Tibial artery (tissue), 4 donors: ENCODE measurements at regions not wholly inside any gene's neighbourhood (a gene's known extent, or its start where the extent isn't known, plus 50 kb on each side); places are given as distances from the start of the nearest gene placed in this dataset.
A peak's percentile ranks its signal among the peaks of the same experiment; 100 is the strongest.

Experiments
- DNase-seq, 2 donors: peaks; one replicate each; pipeline ENCODE4 v3.0.0-alpha.2; 2019
- H3K27ac ChIP-seq, 2 donors: fragments of 200-600 bp; sonication (generic) in 1 of 2; 1 replicate in 1 of 2; 2 replicates in 1 of 2; pipeline ENCODE4 v1.5.1; 2018 to 2019; ENCODE audit warnings: mild to moderate bottlenecking in 1 of 2
- H3K27me3 ChIP-seq, 2 donors: fragments of 200-600 bp; sonication (generic) in 1 of 2; one replicate each; pipeline versions ENCODE4 v1.5.1 to v1.6.0; 2016 to 2019
- H3K36me3 ChIP-seq, 3 donors: fragments of 200-600 bp; sonication (generic) in 2 of 3; one replicate each; pipeline ENCODE4 v1.5.1; 2016 to 2019; ENCODE audit warnings: mild to moderate bottlenecking in 2 of 3
- H3K4me1 ChIP-seq, 4 donors: fragments of 200-600 bp; sonication (generic) in 2 of 4; 1 replicate in 3 of 4; 2 replicates in 1 of 4; pipeline ENCODE4 v1.5.1; 2016 to 2019
- H3K4me3 ChIP-seq, 2 donors: fragments of 200-600 bp; sonication (generic) in 1 of 2; 1 replicate in 1 of 2; 2 replicates in 1 of 2; pipeline ENCODE4 v1.5.1; 2018 to 2019; ENCODE audit warnings: mild to moderate bottlenecking in 2 of 2
- H3K9me3 ChIP-seq, 3 donors: fragments of 200-600 bp; sonication (generic) in 1 of 3; one replicate each; pipeline ENCODE4 v1.5.1; 2016 to 2019
- CTCF ChIP-seq, 2 experiments: fragments of 200-600 bp in 1 of 2; fragments of 450-650 bp in 1 of 2; IDR thresholded peaks; one replicate each; pipeline ENCODE4 v1.5.1; 2017 to 2019; ENCODE audit warnings: antibody characterized with exemption in 2 of 2, mild to moderate bottlenecking in 1 of 2, moderate library complexity in 1 of 2
- intact Hi-C: fragments of 100-400 bp; cut with DNase I; formaldehyde crosslinking; loops from one replicate; pipeline ENCODE4 v1.15.0; 2023; ENCODE audit warnings: low total_unique reads

- Histone ChIP-seq H3K27ac (no peak overlapping the region), H3K27me3 (no peaks in the 10 kb centered on the region), H3K36me3 (no peaks in the 10 kb centered on the region), H3K4me1 (peaks cover 0 to 32% (median 16%) of the 10 kb centered on the region in 4 donors), H3K9me3 (peaks cover 9 to 25% (median 12%) of the 10 kb centered on the region in 3 donors), H3K4me3 (no peak overlapping the region)
- TF ChIP-seq CTCF (IDR thresholded peaks at IDR 0.05) = no peak
- intact Hi-C loops = no loop called here
- no peak for DNase-seq
These were observed 74.6 kb upstream of the GPC1 start for GRCh38 chr2:240360645-240361475.

GRCh38 chr2:240362216-240362755, 73.2 kb upstream of the GPC1 start:
- no peak for DNase-seq
- H3K4me3 ChIP-seq = no peak overlapping the region
- peaks cover 0 to 36% (median 18%) of the 10 kb centered on the region in 4 donors for H3K4me1 ChIP-seq
- no peaks in the 10 kb centered on the region for H3K36me3 ChIP-seq
- H3K27ac ChIP-seq = no peak overlapping the region
- H3K27me3 ChIP-seq = no peaks in the 10 kb centered on the region
- TF ChIP-seq CTCF (IDR thresholded peaks at IDR 0.05) = no peak
- H3K9me3 ChIP-seq = peaks cover 9 to 25% (median 12%) of the 10 kb centered on the region in 3 donors
- intact Hi-C loops = no loop called here

- no peaks in the 10 kb centered on the region for H3K27me3 ChIP-seq
- H3K27ac ChIP-seq = peak overlapping the region in 1 of 2 donors; percentile 24
- H3K9me3 ChIP-seq = peaks cover 9 to 25% (median 12%) of the 10 kb centered on the region in 3 donors
- TF ChIP-seq CTCF (IDR thresholded peaks at IDR 0.05) = no peak
- no peak overlapping the region for H3K4me3 ChIP-seq
- intact Hi-C loops = no loop called here
- DNase-seq = no peak
- peaks cover 0 to 36% (median 19%) of the 10 kb centered on the region in 4 donors for H3K4me1 ChIP-seq
- no peaks in the 10 kb centered on the region for H3K36me3 ChIP-seq
These were observed 72.4 kb upstream of the GPC1 start for GRCh38 chr2:240362826-240363745.

- DNase-seq = no peak
- Histone ChIP-seq H3K9me3 (peaks cover 9 to 25% (median 12%) of the 10 kb centered on the region in 3 donors), H3K4me3 (no peak overlapping the region), H3K4me1 (peaks cover 0 to 44% (median 27%) of the 10 kb centered on the region in 4 donors), H3K27ac (no peak overlapping the region), H3K36me3 (no peaks in the 10 kb centered on the region), H3K27me3 (no peaks in the 10 kb centered on the region)
- intact Hi-C loops = no loop called here
- no peak for TF ChIP-seq CTCF (IDR thresholded peaks at IDR 0.05)
These were observed 71.5 kb upstream of the GPC1 start for GRCh38 chr2:240363746-240364581.

- no peaks in the 10 kb centered on the region for H3K36me3 ChIP-seq
- TF ChIP-seq CTCF (IDR thresholded peaks at IDR 0.05) = no peak
- DNase-seq = no peak
- H3K4me3 ChIP-seq = no peak overlapping the region
- no peaks in the 10 kb centered on the region for H3K27me3 ChIP-seq
- intact Hi-C loops = no loop called here
- no peak overlapping the region for H3K27ac ChIP-seq
- H3K9me3 ChIP-seq = peaks cover 9 to 22% (median 12%) of the 10 kb centered on the region in 3 donors
- peaks cover 0 to 50% (median 33%) of the 10 kb centered on the region in 4 donors for H3K4me1 ChIP-seq
These were observed 70.9 kb upstream of the GPC1 start for GRCh38 chr2:240364582-240364960.
